ENCODE measurements at regions not wholly inside any gene's neighbourhood (a gene's known extent, or its start where the extent isn't known, plus 50 kb on each side); places are given as distances from the start of the nearest gene placed in this dataset.

DNA sequence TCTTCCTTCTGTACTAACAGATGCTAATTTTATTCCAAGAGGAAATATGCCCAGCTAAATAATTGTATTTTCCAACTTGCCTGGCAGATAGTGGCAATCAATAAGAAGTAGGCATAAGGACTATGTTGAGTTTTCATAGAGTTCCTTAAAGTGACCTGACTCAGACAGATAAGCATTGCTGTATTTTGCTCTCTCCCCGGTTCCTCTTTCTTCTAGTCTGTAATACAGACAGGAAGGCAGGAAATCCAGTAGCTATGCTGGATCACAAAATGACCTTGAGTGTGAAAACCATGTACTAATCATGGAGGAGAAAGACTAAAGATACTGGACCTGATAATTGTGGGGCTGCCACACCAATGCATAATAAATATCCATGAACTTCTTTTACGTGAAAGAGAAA lies 701.7 kb downstream of the CETN3 start:
- Histone ChIP-seq H3K36me3 (ENCODE audit: control insufficient read depth in 4 of 4, insufficient read depth in 4 of 4, low read length in 4 of 4) (no peaks in the 10 kb centered on the region), H3K9me3 (ENCODE audit: control insufficient read depth in 4 of 4, insufficient read depth in 3 of 4, low read length in 3 of 4) (no peaks in the 10 kb centered on the region), H3K9ac (ENCODE audit: insufficient read depth in 1 of 2, low read length in 2 of 2) (no peak overlapping the region), H3K27ac (ENCODE audit: low read depth in 1 of 2, low read length in 1 of 2) (no peak overlapping the region), H3K4me1 (ENCODE audit: control insufficient read depth in 5 of 5, insufficient read depth in 5 of 5, low read length in 5 of 5) (peaks cover 0 to 5% (median 0%) of the 10 kb centered on the region in 5 donors), H3K27me3 (ENCODE audit: control insufficient read depth in 3 of 3, insufficient read depth in 3 of 3, low read length in 2 of 3) (no peaks in the 10 kb centered on the region), H3K4me3 (no peak overlapping the region)
- TF ChIP-seq CTCF (IDR thresholded peaks at IDR 0.05; ENCODE audit: control extremely low read depth, extremely low read depth), result no peak
- 53 to 62% methylated on average over 2 of the region's 2 CpGs for WGBS, 2 donors
- no peak for ATAC-seq (ENCODE audit: insufficient read depth, low FRiP score)
- DNase-seq, result no peak

DNA sequence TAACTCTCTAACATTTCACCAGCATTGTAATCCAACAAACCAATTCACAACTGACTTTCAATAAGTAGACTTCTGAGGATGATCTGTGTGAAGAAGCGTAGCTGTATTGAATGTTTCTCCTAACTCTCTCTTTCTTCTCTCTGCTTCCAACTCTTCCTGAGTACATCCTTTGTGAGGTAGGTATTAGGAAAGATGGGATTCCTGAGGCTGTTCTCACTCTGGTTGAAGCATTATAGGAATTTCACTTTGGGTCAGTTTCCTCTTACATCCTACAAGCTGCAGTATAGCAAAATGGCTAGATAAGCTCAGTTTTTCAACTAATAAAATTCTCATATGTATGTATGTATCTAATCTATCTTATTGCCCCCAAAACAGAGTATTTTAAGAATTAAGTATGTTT lies 702.8 kb downstream of the CETN3 start:
- Histone ChIP-seq H3K27ac (ENCODE audit: low read depth in 1 of 2, low read length in 1 of 2) (no peak overlapping the region), H3K9ac (ENCODE audit: insufficient read depth in 1 of 2, low read length in 2 of 2) (no peak overlapping the region), H3K36me3 (ENCODE audit: control insufficient read depth in 4 of 4, insufficient read depth in 4 of 4, low read length in 4 of 4) (no peaks in the 10 kb centered on the region), H3K9me3 (ENCODE audit: control insufficient read depth in 4 of 4, insufficient read depth in 3 of 4, low read length in 3 of 4) (no peaks in the 10 kb centered on the region), H3K4me1 (ENCODE audit: control insufficient read depth in 5 of 5, insufficient read depth in 5 of 5, low read length in 5 of 5) (peaks cover 0 to 5% (median 0%) of the 10 kb centered on the region in 5 donors), H3K4me3 (no peak overlapping the region), H3K27me3 (ENCODE audit: control insufficient read depth in 3 of 3, insufficient read depth in 3 of 3, low read length in 2 of 3) (no peaks in the 10 kb centered on the region)
- WGBS, 2 donors, result 82 to 87% methylated on average over 1 of the region's 1 CpG
- TF ChIP-seq CTCF (IDR thresholded peaks at IDR 0.05; ENCODE audit: control extremely low read depth, extremely low read depth), result no peak
- ATAC-seq (ENCODE audit: insufficient read depth, low FRiP score) (no peak), DNase-seq (no peak)

GRCh38 chr5:89703817-89704216 lies 705.7 kb downstream of the CETN3 start:
- no peak overlapping the region for H3K9ac ChIP-seq (ENCODE audit: insufficient read depth in 1 of 2, low read length in 2 of 2)
- TF ChIP-seq CTCF (IDR thresholded peaks at IDR 0.05; ENCODE audit: control extremely low read depth, extremely low read depth), result no peak
- H3K27me3 ChIP-seq (ENCODE audit: control insufficient read depth in 3 of 3, insufficient read depth in 3 of 3, low read length in 2 of 3), result no peaks in the 10 kb centered on the region
- H3K4me3 ChIP-seq, result no peak overlapping the region
- H3K4me1 ChIP-seq (ENCODE audit: control insufficient read depth in 5 of 5, insufficient read depth in 5 of 5, low read length in 5 of 5), result peaks cover 0 to 5% (median 0%) of the 10 kb centered on the region in 5 donors
- H3K9me3 ChIP-seq (ENCODE audit: control insufficient read depth in 4 of 4, insufficient read depth in 3 of 4, low read length in 3 of 4), result no peaks in the 10 kb centered on the region
- H3K27ac ChIP-seq (ENCODE audit: low read depth in 1 of 2, low read length in 1 of 2), result no peak overlapping the region
- no peaks in the 10 kb centered on the region for H3K36me3 ChIP-seq (ENCODE audit: control insufficient read depth in 4 of 4, insufficient read depth in 4 of 4, low read length in 4 of 4)
- ATAC-seq (ENCODE audit: insufficient read depth, low FRiP score) (no peak), DNase-seq (no peak)

GRCh38 chr5:89698028-89698427 lies 711.5 kb downstream of the CETN3 start:
- 65 to 89% methylated on average over 2 of the region's 2 CpGs for WGBS, 2 donors
- DNase-seq, result no peak
- Histone ChIP-seq H3K9me3 (ENCODE audit: control insufficient read depth in 4 of 4, insufficient read depth in 3 of 4, low read length in 3 of 4) (no peaks in the 10 kb centered on the region), H3K9ac (ENCODE audit: insufficient read depth in 1 of 2, low read length in 2 of 2) (no peak overlapping the region), H3K36me3 (ENCODE audit: control insufficient read depth in 4 of 4, insufficient read depth in 4 of 4, low read length in 4 of 4) (no peaks in the 10 kb centered on the region), H3K4me1 (ENCODE audit: control insufficient read depth in 5 of 5, insufficient read depth in 5 of 5, low read length in 5 of 5) (no peaks in the 10 kb centered on the region), H3K4me3 (no peak overlapping the region), H3K27ac (ENCODE audit: low read depth in 1 of 2, low read length in 1 of 2) (no peak overlapping the region), H3K27me3 (ENCODE audit: control insufficient read depth in 3 of 3, insufficient read depth in 3 of 3, low read length in 2 of 3) (no peaks in the 10 kb centered on the region)
- TF ChIP-seq CTCF (IDR thresholded peaks at IDR 0.05; ENCODE audit: control extremely low read depth, extremely low read depth), result no peak
- no peak for ATAC-seq (ENCODE audit: insufficient read depth, low FRiP score)

Data from lung (tissue), 11 donors.